Stimulated activated CD4-positive, alpha-beta T cell treated with anti-CD3 and anti-CD28 coated beads, Interleukin-2, amount 100 ng/mL, for 24 hours (primary cell): ENCODE measurements at regions not wholly inside any gene's neighbourhood (a gene's known extent, or its start where the extent isn't known, plus 50 kb on each side); places are given as distances from the start of the nearest gene placed in this dataset.
"Not testable (repeated sequence)": the region's sequence is repeated elsewhere in the genome, so short reads cannot be mapped to it uniquely, and the experiment has no call there.

Experiments used
- DNase-seq, 2 donors: peaks; one replicate each; pipeline ENCODE4 v3.0.0-alpha.2; 2020

GRCh38 chr16:64343820-64344443, 777.9 kb downstream of the CDH11 start:
- not testable (repeated sequence) for DNase-seq

- DNase-seq, result no peak
These were observed 778.6 kb downstream of the CDH11 start for GRCh38 chr16:64343061-64343819.

GRCh38 chr16:64341336-64341735, 780.5 kb downstream of the CDH11 start:
- not testable (repeated sequence) for DNase-seq

- DNase-seq, result no peak
These were observed 782.7 kb downstream of the CDH11 start for GRCh38 chr16:64339052-64339770.

- no peak for DNase-seq
These were observed 800.0 kb downstream of the CDH11 start for GRCh38 chr16:64321881-64322280.

GRCh38 chr16:64321066-64321465, 800.8 kb downstream of the CDH11 start:
- DNase-seq, result no peak

GRCh38 chr16:64317601-64318000, 804.3 kb downstream of the CDH11 start:
- no peak for DNase-seq

- no peak for DNase-seq
These were observed 808.1 kb downstream of the CDH11 start for GRCh38 chr16:64313726-64314125.

- no peak for DNase-seq
These were observed 808.9 kb downstream of the CDH11 start for GRCh38 chr16:64312980-64313379.

- DNase-seq, result no peak
These were observed 809.6 kb downstream of the CDH11 start for GRCh38 chr16:64312292-64312691.

GRCh38 chr16:64311241-64311640, 810.6 kb downstream of the CDH11 start:
- DNase-seq, result no peak

- DNase-seq, result no peak
These were observed 812.3 kb downstream of the CDH11 start for GRCh38 chr16:64309398-64310110.

- no peak for DNase-seq
These were observed 813.1 kb downstream of the CDH11 start for GRCh38 chr16:64308721-64309120.

GRCh38 chr16:64307431-64307830, 814.4 kb downstream of the CDH11 start:
- DNase-seq, result no peak

- DNase-seq, result no peak
These were observed 816.2 kb downstream of the CDH11 start for GRCh38 chr16:64305663-64306062.

- DNase-seq, result no peak
These were observed 816.9 kb downstream of the CDH11 start for GRCh38 chr16:64304951-64305350.

- no peak for DNase-seq
These were observed 817.5 kb downstream of the CDH11 start for GRCh38 chr16:64304396-64304795.

- no peak for DNase-seq
These were observed 823.8 kb downstream of the CDH11 start for GRCh38 chr16:64297863-64298600.

- no peak for DNase-seq
These were observed 826.4 kb downstream of the CDH11 start for GRCh38 chr16:64295466-64295865.

GRCh38 chr16:64292953-64293352, 828.9 kb downstream of the CDH11 start:
- DNase-seq, result no peak

GRCh38 chr16:64292161-64292560, 829.7 kb downstream of the CDH11 start:
- no peak for DNase-seq

- no peak for DNase-seq
These were observed 831.4 kb downstream of the CDH11 start for GRCh38 chr16:64290461-64290860.
